HG03135 (cell line): ENCODE measurements at regions not wholly inside any gene's neighbourhood (a gene's known extent, or its start where the extent isn't known, plus 50 kb on each side); places are given as distances from the start of the nearest gene placed in this dataset.

Experiments
- ATAC-seq: cut with Tn5 transposase; IDR thresholded peaks from one replicate; pipeline ENCODE4 v1.9.1; 2021; ENCODE audit warnings: mild to moderate bottlenecking, moderate library complexity; ENCODE audit not compliant: unreplicated experiment

DNA sequence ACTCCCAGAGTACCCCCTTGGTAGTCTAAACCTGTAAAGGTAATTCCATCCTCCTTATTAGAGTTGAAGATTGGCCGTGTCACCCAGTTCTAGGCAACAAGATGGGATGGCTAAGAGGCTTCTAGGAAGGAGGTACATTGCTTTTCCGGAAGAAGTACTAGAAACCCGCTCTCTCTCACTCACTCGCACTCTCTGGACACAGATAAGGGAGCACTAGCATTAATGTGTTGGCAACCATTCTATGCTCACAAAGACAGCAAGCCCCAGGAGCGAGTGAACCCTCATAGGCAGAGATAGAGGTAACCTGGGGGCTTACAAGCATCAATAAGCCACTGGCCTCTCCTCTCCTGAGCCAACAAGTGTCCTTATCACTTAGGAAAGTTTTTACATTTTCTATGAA lies 503.2 kb upstream of the JARID2 start:
- ATAC-seq: no peak

DNA sequence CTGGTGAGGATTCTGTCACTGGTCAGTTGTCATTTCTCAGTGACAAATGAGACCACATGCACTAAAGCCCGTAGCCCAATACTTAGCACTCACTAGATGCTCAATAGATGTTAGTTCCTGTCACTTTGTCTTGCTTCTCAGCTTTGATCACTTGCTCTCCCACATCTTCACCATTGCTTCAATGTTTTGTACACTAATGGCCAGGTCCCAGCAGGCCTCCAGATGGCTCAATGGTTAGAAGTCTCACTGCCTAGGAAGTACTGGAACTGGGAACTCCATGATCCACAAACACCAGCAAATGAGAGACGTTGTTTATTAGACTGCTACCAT lies 502.8 kb upstream of the JARID2 start:
- ATAC-seq: no peak

DNA sequence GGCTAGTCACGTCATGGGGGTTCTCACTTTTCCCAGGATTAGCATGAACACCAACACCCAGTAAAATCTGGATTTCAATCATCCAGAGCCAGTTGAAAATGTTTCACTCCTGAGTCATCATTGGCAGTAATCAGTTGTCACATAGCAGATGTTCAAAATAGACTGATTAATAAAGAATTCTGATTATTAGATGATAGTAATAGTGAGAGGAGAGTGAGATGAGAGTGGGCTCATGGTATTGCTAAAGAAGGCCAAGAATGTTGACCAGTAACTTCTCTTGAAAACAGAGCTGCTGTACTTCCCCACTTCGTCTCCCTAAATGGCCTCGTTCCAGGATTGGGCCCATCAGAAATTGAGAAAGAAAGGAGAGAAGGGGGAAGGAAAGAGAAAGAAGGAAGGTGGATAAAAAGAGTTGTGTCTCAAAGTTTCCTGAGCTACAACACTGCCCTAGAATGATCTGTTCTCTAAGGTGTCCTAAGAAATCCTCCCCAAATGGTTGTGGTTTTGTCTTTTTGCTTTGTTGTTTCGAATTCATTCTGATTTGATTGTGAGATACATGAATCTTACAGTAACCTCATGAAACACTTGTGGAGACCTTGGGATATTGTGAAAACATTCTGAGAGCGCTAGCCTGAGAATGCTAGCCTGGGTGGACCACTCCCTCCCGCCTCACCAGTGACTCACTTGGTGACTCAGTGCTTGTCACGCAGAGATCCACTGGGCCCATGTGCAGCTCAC lies 502.2 kb upstream of the JARID2 start:
- ATAC-seq: no peak

GRCh38 chr6:14744212-14744556 lies 501.7 kb upstream of the JARID2 start:
- ATAC-seq: no peak

GRCh38 chr6:14746139-14746837 lies 499.6 kb upstream of the JARID2 start:
- no peak for ATAC-seq

DNA sequence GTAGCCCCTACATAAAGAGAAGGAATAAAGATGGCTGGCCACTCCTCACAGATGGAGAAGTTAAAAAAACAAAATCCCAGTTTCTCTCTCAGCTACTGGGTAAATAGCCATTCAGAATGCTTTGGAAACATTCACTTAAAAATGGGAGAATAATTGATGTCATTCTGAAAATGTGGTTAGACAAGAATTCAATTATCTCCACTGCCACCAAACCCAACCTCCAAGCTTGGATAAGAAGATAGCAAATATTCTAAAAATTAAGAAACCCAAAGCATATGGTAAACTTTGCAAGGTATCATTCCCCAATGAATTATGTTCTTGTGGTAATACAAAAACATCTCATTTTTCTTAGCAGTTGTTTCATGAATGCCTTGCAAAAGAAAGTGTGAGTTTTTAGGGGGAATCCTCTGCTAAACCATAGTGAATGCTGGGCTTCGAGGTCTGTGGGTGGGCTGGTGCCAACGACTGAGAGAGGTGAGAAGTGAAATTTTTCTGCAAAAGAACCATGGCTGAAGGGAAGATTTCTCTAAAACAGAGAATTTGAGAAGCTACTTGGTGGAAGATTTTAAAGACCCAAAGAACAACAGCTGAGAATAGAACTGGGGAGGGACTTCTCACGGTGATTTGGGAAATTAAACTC lies 497.9 kb upstream of the JARID2 start:
- no peak for ATAC-seq

GRCh38 chr6:14748679-14749078 lies 497.2 kb upstream of the JARID2 start:
- no peak for ATAC-seq

- no peak for ATAC-seq
These were observed 495.7 kb upstream of the JARID2 start for GRCh38 chr6:14750059-14750661.

- no peak for ATAC-seq
These were observed 494.2 kb upstream of the JARID2 start for GRCh38 chr6:14751645-14752175.

DNA sequence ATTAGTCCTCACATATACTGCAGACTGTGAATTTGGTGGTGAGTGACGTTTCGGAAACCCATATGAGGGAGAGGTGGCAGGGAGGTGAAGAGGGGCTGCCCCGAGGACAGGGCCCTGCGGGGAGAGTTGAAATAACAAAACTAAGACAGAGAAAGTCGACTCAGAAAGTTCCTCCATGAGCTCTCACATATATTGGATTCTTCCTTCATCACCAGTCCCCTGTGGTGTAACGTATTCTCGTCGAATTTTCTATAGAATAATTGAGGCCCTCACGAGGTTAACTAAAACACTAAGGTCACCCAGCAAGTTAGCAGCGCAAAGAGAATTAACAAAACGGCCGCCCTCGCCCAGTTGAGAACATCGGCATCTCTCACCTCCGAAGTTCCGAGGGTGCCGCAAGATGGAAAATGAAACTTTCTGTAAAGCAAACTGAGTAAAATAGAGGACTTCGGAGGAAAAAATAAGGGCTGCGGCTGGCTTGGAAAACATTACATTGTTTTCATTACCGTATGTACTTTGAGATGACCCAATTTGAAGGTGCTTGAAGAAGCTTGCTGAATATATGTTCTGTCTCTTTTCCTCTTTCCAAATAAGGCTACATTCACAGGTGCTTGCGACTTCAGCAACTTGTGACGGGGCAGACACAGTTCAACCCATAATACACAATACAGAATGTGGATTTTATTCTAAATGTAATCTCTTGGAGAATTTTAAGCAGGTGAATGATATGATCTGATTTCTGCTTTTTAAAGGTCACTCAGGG lies 490.9 kb upstream of the JARID2 start:
- no peak for ATAC-seq

DNA sequence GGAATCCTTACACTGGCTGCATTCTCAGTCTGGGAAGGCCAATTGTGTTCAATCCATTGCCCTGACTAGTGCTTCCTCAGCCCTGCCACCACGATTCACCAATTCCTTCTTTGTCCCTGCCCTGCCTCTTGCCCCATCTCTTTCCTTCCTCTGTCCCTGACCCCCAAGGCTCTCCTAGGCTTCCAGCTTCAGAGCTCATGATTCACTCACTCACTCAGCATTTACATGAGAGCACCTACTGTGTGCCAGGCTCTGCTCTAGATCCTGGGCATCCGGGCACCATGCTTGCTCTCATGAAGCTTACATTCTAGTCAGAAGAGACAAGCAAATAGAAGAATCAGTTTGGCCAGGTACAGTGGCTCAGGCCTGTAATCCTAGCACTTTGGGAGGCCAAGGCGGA lies 489.5 kb upstream of the JARID2 start:
- ATAC-seq: no peak

DNA sequence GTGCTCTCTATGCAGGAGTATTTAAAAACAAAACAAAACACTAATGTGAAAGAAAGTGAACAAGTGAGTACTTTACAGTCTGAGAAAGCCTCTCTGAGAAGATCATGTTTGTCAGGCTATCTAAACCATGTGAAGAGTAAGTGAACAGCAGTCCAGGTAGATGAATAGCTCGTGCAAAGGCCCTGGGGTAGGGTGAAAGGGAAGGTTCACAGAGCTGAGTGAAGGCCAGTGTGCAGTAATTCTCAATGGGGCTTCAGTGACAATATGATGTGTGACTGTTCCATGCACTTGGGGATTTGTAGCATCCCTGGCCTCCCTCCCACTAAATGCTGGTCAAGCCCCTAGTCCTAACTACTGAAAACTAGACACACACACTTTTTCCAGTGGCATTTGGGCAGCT lies 488.9 kb upstream of the JARID2 start:
- no peak for ATAC-seq

- ATAC-seq: no peak
These were observed 488.5 kb upstream of the JARID2 start for GRCh38 chr6:14757418-14757817.

DNA sequence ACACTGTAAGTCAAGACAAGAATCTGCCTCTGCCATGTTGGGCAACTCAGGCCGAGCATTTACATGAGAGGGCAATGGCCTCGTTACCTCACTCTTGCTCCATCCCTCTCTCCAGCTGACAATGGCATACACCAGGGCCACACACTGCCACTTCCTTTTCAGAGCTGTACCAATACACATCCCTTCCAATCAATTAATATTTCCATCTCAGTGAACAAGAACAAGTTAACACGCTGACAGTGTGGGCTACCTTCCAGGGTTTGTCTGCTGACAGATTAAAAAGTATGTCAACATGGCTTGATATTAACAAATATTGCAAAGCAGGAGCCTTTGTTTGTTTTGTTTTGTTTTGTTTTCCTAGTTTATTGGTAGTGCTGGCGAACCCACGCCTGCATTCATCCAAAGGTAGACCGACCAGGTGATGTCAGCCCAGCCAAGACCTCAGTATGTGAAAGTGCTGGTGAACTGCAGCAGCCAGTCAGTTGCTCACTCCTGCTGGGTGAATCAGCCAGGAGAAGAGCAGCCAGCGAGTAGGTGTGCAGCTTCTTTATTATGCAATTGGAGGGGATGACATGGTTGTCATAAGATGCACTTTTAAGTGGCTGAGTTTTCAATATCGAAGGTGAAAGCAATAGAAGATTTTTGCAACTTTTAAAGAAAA lies 487.3 kb upstream of the JARID2 start:
- no peak for ATAC-seq

GRCh38 chr6:14759976-14760672 lies 485.7 kb upstream of the JARID2 start:
- no peak for ATAC-seq

DNA sequence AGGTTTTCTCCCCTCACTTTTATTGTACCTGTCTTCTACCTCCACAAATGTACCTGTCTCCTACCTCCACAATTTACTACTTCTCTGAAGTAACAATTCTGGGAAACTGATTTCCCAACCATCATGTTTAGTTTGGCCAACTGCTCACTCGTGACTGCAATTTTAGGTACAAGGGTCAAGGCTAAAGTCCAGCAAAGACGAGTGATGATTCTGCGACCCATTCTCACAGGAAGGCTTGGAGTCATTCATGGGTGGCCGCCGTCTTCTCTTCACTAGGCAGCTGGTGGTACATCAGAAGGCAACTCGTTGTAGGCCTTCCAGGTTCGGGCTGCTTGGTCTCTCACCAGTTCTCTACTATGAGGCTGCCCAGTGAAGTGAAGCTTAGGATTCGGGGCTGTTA lies 483.8 kb upstream of the JARID2 start:
- no peak for ATAC-seq

DNA sequence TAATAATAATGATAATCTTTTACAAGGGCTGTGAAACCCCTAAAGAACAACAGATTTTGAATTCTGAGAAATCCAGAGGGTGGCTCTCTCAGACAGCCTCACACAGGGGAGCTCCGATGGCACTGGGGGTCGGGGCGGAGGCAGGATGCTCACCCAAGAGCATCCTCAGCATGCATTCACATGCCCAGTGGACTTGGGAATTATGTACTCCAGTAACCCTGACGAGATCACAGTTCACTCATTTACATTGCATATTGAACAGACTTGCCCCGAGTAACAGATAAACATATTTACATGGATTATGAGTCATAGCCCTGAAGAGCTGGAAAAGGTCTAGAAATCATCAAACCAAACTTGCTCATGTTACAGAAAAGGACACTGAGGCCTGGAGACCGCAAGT lies 482.7 kb upstream of the JARID2 start:
- no peak for ATAC-seq

- ATAC-seq: no peak
These were observed 482.3 kb upstream of the JARID2 start for GRCh38 chr6:14763616-14764015.

GRCh38 chr6:14765106-14765505 lies 480.8 kb upstream of the JARID2 start:
- ATAC-seq: no peak
